AG09309 (cell line): ENCODE measurements at regions not wholly inside any gene's neighbourhood (a gene's known extent, or its start where the extent isn't known, plus 50 kb on each side); places are given as distances from the start of the nearest gene placed in this dataset.
"Not testable (repeated sequence)": the region's sequence is repeated elsewhere in the genome, so short reads cannot be mapped to it uniquely, and the experiment has no call there.

ENCODE experiments used
- DNase-seq: peaks from one replicate; pipeline ENCODE4 v3.0.0-alpha.2; 2010; ENCODE audit warnings: low read depth
- H3K4me3 ChIP-seq: 2 replicates; pipeline ENCODE4 v1.5.1; 2011; ENCODE audit warnings: mild to moderate bottlenecking, low read depth, low read length, moderate library complexity; ENCODE audit not compliant: control insufficient read depth
- TF ChIP-seq, protein P1 (sequence below): IDR thresholded peaks from 2 replicates; pipeline ENCODE4 v1.5.1; 2011; ENCODE audit warnings: mild to moderate bottlenecking, low read depth, low read length, inconsistent platforms; ENCODE audit not compliant: insufficient read depth, control insufficient read depth; ENCODE audit errors: missing control alignments

DNA sequence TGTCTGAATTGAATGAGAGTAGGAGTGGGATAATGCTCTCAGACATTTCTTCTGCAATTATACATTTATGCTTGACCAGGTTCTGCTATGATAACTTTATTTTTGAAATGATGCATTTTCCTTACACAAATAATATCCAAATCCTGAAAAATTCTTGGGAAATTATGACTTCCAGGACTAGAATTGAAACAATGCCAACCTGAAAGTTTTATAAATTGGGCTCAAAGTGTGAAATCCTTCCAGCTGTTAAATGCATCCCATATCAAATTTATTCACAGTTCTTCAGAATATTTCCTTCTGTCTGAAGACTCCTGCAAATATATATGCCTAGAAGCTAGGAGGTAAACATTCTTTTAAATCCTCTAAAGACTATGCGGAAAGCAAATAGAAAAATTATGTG lies 155.7 kb upstream of the EYA4 start:
- DNase-seq, result no peak
- TF ChIP-seq, protein P1, sequence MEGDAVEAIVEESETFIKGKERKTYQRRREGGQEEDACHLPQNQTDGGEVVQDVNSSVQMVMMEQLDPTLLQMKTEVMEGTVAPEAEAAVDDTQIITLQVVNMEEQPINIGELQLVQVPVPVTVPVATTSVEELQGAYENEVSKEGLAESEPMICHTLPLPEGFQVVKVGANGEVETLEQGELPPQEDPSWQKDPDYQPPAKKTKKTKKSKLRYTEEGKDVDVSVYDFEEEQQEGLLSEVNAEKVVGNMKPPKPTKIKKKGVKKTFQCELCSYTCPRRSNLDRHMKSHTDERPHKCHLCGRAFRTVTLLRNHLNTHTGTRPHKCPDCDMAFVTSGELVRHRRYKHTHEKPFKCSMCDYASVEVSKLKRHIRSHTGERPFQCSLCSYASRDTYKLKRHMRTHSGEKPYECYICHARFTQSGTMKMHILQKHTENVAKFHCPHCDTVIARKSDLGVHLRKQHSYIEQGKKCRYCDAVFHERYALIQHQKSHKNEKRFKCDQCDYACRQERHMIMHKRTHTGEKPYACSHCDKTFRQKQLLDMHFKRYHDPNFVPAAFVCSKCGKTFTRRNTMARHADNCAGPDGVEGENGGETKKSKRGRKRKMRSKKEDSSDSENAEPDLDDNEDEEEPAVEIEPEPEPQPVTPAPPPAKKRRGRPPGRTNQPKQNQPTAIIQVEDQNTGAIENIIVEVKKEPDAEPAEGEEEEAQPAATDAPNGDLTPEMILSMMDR, result no peak
- no peak overlapping the region for H3K4me3 ChIP-seq

DNA sequence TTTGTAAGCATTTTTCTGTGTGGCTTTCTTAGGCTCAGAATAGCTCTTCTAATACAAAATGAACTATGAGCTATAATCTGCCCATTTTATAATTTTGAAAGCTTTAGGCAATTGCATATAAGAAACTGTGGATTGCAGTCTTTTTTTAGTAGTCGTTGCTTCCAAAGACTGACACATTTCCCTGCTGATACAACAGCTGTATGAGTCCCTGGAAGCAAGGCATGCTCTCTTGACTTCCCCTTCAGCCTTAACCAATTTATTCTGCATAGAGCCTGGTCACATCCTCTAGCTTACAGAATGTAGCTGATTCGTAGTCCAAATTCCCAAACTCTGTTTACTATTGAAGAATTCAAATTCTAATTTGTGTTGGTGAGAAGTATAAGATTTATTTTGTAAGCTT lies 155.3 kb upstream of the EYA4 start:
- no peak overlapping the region for H3K4me3 ChIP-seq
- DNase-seq, result no peak
- TF ChIP-seq, protein P1, result no peak

DNA sequence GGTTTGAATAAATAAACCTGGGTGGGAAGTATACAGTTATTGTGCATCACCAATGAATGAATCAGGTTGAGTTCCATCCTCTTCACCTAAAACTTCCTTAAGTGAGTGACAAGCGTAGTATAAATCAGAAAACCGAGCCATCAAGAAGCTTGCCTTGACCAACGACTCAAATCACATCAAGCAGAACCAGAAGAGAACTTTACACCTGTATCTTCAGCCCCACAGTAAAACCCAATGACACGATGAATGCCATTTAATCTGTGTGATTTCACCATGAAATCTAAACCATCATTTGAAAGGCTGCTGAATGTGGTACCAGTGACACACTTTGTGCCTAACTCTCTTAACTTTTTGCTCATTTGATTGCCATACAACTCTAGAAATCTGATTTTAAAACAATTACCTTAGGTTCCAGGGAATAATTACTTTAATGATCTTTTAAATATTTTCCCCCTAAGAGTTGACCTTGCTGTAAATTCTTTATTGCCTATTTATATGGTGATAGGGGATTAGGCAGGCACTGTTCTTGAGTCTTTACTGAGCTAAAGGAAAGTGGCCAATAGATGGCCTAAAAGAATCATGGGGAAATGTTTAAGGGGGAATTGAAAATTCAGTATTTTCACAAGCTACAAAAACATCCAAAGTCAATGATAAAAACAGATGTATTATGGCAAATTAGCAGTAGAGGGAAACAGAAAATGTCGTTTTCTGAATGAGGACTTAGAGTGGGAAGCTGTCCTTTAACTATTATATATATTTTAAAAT lies 152.0 kb upstream of the EYA4 start:
- DNase-seq, result no peak
- TF ChIP-seq, protein P1, result no peak

DNA sequence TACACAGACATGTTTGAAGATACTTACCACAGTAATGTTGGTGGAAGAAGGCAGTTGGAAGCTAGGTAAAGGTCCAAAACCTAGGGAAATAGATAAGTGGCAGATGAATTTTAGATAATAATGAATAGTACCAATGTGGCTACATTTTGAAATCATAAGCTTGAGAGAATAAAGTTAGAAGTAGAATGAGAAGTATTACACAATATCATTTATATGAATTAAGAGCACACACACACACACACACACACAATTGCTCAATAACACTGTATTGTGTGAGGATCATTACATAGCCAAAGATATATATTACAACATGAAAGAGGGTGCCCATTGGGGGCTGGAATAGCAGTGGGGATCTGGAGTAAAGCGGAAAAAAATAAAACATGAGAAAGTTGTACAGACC lies 149.0 kb upstream of the EYA4 start:
- H3K4me3 ChIP-seq, result no peak overlapping the region
- no peak for DNase-seq
- TF ChIP-seq, protein P1, result no peak

More for the DNA sequence above, 152.0 kb upstream of the EYA4 start:
- no peak overlapping the region for H3K4me3 ChIP-seq

DNA sequence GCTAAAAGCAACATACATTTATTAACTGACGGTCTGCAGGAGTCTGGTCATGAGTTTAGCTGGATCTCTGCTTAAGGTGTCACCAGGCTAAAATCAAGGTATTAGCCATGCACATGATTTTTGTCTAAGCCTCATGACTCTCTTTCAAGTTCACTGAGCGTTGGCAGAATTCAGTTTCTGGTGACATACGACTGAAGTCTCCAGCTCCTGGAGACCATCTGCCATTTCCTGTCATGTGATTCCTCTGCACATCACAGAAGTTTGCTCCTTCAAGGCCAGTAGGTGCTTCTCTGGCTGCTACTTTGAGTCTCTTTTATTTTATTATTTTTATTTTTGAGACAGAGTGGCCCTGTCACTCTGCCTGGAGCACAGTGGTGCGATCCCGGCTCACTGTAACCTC lies 148.4 kb upstream of the EYA4 start:
- TF ChIP-seq, protein P1, result no peak
- no peak overlapping the region for H3K4me3 ChIP-seq
- DNase-seq, result no peak

DNA sequence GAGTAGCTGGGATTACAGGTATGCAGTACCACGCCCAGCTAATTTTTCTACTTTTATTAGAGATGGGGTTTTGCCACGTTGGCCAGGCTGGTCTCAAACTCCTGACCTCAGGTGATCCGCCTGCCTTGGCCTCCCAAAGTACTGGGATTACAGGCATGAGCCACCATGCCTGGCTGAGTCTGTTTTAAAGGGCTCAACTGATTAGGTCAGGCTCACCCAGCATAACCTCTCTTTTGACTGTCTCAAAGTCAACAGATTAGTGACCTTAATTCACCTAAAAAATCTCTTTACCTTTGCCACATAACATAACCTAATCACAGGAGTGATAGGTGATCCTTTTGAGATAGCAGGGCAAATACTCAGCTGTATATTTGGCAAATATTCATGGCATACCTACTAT lies 147.9 kb upstream of the EYA4 start:
- not testable (repeated sequence) for DNase-seq

DNA sequence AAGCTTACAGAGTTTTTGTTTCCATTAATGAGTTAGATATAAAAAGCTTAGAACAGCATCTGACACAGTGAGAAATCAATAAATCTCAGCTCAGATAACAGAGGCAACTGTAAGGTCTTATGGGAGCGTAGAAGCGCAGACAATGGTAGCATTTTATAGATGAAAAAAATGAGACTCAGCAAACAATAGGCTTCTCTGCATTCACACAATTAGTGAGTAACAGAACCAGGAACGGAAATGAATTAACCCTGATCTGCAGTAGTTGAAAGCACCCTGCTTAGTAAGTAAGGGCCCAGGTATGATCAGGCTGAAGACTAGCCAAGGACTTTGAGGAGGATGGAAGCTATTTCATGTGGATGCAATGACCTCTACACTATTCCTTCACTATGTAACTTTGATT lies 147.2 kb upstream of the EYA4 start:
- TF ChIP-seq, protein P1, result no peak
- no peak for DNase-seq
- H3K4me3 ChIP-seq, result no peak overlapping the region

More for the DNA sequence above, 147.9 kb upstream of the EYA4 start:
- not testable (repeated sequence) for H3K4me3 ChIP-seq
